GM12875 (cell line): ENCODE measurements at regions not wholly inside any gene's neighbourhood (a gene's known extent, or its start where the extent isn't known, plus 50 kb on each side); places are given as distances from the start of the nearest gene placed in this dataset.

Experiments used
- H3K4me3 ChIP-seq: one replicate; pipeline ENCODE4 v1.5.1; 2011; ENCODE audit warnings: low read depth, low read length, control low read depth
- TF ChIP-seq, protein P1 (sequence below): IDR thresholded peaks from 2 replicates; pipeline ENCODE4 v1.5.1; 2011; ENCODE audit warnings: low read depth, mild to moderate bottlenecking, control low read depth, inconsistent platforms, low read length, moderate library complexity, borderline replicate concordance; ENCODE audit not compliant: insufficient read depth

DNA sequence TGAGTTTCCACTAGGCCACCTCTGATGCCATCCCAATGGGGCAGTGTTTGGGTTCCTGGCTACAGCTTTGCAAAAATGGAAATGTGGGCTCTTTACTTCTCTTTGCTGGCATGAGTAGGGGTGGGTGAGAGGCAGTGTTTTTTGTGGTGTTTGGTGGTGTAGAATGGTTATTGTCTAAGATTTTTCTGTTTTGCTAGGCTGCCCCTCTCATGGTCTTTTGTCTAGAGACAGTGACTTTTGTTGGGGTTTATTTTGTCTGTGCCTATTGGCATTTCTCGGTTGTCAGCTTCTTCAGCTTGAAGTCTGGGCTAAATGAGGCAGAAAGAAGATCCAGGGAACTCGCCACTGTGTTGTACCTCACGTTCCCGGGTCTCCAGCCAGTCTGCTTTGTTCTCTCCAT, 112.1 kb downstream of the CENPF start:
- TF ChIP-seq, protein P1, sequence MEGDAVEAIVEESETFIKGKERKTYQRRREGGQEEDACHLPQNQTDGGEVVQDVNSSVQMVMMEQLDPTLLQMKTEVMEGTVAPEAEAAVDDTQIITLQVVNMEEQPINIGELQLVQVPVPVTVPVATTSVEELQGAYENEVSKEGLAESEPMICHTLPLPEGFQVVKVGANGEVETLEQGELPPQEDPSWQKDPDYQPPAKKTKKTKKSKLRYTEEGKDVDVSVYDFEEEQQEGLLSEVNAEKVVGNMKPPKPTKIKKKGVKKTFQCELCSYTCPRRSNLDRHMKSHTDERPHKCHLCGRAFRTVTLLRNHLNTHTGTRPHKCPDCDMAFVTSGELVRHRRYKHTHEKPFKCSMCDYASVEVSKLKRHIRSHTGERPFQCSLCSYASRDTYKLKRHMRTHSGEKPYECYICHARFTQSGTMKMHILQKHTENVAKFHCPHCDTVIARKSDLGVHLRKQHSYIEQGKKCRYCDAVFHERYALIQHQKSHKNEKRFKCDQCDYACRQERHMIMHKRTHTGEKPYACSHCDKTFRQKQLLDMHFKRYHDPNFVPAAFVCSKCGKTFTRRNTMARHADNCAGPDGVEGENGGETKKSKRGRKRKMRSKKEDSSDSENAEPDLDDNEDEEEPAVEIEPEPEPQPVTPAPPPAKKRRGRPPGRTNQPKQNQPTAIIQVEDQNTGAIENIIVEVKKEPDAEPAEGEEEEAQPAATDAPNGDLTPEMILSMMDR = no peak
- H3K4me3 ChIP-seq = no peak overlapping the region

DNA sequence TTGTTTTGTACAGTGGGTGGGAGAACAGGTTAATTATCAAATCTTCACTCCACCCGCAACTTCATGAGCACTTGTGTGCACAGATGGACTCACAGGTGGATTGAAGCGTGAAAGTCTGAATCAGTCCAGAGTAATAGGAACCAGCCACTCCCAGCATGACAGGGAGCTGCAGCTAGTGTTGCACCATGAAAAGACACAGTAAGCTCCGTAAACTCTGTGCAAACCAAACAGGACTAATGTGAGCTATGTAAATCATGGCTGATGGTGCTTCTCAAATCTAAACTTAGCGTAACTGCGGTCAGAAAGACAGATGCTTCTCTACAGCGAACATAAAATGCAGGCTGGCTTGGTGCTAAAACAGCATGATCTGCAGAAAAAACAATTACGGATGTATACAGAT, 114.4 kb downstream of the CENPF start:
- H3K4me3 ChIP-seq = no peak overlapping the region
- TF ChIP-seq, protein P1 = no peak

DNA sequence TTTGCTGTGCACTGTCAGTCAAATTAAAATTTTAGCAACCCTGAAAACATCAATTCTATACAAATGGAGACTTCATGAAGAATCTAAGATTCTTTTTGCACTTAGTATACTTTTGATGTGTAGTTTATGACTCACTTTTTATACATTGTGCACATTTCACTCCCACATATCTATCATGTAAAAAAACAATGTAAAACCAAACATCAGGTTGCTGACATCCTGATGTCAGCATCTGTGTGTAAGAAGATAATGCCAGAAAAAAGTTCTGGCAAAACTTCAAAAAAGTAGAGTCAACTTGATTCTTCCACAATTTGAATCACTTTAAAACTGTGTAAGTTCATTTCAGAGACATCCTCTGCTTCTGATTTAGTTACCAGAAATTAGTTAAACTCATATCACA, 115.7 kb downstream of the CENPF start:
- H3K4me3 ChIP-seq = no peak overlapping the region

DNA sequence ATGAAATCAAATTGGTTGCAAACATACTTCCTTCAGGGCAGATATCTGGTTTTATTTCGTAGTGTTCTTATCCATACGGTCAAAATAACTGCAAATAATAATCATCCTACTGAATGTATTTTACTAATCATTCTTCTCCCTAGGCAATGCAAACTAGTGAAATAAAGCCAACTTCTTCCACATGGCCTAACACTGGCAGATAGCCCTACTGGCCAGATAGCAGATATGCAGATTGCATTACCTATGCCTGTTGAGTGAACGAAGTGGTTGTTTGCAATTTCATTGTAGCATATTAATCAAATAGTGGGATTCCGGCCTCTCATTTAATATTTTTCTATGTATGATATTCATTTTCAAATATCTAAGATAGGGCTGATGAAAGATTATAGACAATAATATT, 116.2 kb downstream of the CENPF start:
- TF ChIP-seq, protein P1 = no peak
- no peak overlapping the region for H3K4me3 ChIP-seq

More for the DNA sequence above, 115.7 kb downstream of the CENPF start:
- TF ChIP-seq, protein P1 = no peak

DNA sequence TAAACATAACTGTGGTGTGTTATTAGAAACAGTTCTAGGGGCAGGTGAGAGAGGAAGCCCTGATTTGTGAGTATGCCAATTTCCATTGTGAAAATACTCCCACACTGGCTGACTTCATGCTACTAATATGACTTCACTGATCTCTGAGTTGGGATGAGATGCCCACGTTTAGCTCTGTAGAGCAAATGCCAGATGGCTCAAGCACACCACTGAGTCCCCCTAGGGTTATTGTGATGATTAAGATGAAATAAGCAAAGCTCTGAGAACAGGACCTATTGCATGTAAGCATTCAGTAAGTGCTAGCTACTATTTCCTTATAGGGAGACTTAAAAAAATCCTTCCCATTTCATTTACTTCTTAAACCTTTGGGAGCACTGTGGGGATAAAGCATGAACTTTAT, 117.6 kb downstream of the CENPF start:
- H3K4me3 ChIP-seq = no peak overlapping the region
- TF ChIP-seq, protein P1 = no peak

DNA sequence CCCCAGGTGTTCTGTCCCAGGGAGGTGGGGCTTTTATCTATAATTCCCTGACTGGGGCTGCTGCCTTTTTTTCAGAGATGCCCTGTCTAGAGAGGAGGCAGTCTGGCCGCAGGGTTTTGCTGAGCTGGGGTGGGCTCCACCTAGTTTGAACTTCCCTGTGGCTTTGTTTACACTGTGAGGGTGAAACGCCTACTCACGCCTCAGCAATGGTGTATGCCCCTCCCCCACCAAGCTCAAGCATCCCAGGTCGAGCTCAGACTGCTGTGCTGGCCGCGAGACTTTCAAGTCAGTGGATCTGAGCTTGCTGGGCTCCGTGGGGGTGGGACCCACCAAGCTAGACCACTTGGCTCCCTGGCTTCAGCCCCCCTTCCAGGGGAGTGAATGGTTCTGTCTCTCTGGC, 124.3 kb downstream of the CENPF start:
- H3K4me3 ChIP-seq = no peak overlapping the region
- TF ChIP-seq, protein P1 = no peak

DNA sequence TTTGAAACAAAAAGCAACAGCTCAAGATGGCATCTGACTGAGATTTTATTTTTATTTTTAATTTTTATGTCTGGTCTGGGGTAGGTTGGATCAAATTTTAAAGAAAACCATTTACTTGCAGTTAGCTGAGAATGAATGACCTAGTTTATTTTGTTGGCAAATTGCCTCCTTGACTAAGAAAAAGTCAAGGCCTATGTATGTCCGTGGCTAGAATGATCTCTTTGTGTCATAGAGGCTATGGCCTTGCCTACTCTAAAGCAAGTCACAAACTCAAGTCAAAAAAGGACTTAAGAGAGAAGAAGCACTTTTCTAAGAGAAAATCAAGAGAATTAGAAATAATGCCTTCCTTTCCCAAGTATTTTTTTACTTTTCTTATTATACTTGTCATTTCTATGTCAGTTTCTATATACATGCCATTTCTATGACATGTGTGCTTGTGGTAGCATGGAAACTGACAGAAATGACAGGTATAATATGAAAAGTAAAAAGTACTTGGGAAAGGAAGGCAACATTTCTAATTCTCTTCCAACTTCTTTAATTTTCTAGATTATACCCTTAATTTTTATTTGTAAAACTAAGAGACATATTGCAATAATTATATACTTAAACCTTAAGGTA, 136.7 kb downstream of the CENPF start:
- TF ChIP-seq, protein P1 = no peak

More for the DNA sequence above, 136.7 kb downstream of the CENPF start:
- no peak overlapping the region for H3K4me3 ChIP-seq
